SK-N-SH (cell line): ENCODE measurements at regions not wholly inside any gene's neighbourhood (a gene's known extent, or its start where the extent isn't known, plus 50 kb on each side); places are given as distances from the start of the nearest gene placed in this dataset.

Source experiments
- CTCF ChIA-PET: fragments of 300-600, 350-600 bp; formaldehyde crosslinking; extraction: SDS; loops from one replicate; lab custom pipeline; 2021; lab: Yijun Ruan, JAX
- POLR2A ChIA-PET: fragments of 350-600 bp; sonication (Branson Sonifier 250); formaldehyde crosslinking; extraction: SDS; loops from one replicate; lab custom pipeline; 2020; ENCODE audit warnings: antibody characterized with exemption, inconsistent platforms; lab: Yijun Ruan, JAX
- DNase-seq: peaks from one replicate; pipeline ENCODE4 v3.0.0; 2012
- H2AFZ ChIP-seq: fragments of 200-600 bp; sonication (generic); 2 replicates; pipeline ENCODE4 v1.8.1; 2016; ENCODE audit warnings: antibody characterized with exemption, mild to moderate bottlenecking, low read depth
- H3F3A ChIP-seq: fragments of 200-600 bp; sonication (generic); replicated peaks from 2 replicates; pipeline ENCODE3; 2016; ENCODE audit warnings: antibody characterized with exemption, mild to moderate bottlenecking; ENCODE audit not compliant: insufficient read depth
- H3K27ac ChIP-seq, 2 experiments: fragments of 200-500 bp in 1 of 2; fragments of 200-600 bp in 1 of 2; sonication (Bioruptor generic) in 1 of 2; sonication (generic), shearing (Covaris generic) in 1 of 2; 2 replicates each; pipeline versions ENCODE4 v1.5.1 to v1.6.1; 2014 to 2016; ENCODE audit warnings: low read depth in 2 of 2, inconsistent platforms in 1 of 2, low read length in 1 of 2, mild to moderate bottlenecking in 1 of 2, mixed read lengths in 1 of 2
- H3K27me3 ChIP-seq: fragments of 200-600 bp; sonication (generic), shearing (Covaris generic); 2 replicates; pipeline ENCODE4 v1.6.1; 2016; ENCODE audit warnings: mixed run types; ENCODE audit not compliant: insufficient read depth
- H3K36me3 ChIP-seq, 2 experiments: fragments of 200-500 bp in 1 of 2; fragments of 200-600 bp in 1 of 2; sonication (Bioruptor generic) in 1 of 2; sonication (generic) in 1 of 2; replicated peaks in 1 of 2; 2 replicates each; pipeline versions ENCODE3 to v1.5.1; 2014 to 2016; ENCODE audit warnings: low read length in 1 of 2, mild to moderate bottlenecking in 1 of 2; ENCODE audit not compliant: insufficient read depth in 2 of 2, control insufficient read depth in 1 of 2
- H3K4me1 ChIP-seq, 2 experiments: fragments of 200-500 bp in 1 of 2; fragments of 200-600 bp in 1 of 2; sonication (Bioruptor generic) in 1 of 2; sonication (generic), shearing (Covaris generic) in 1 of 2; 2 replicates each; pipeline versions ENCODE4 v1.5.1 to v1.6.1; 2014 to 2016; ENCODE audit warnings: low read depth in 1 of 2, low read length in 1 of 2, mixed run types in 1 of 2; ENCODE audit not compliant: insufficient read depth in 2 of 2, control insufficient read depth in 1 of 2
- H3K4me2 ChIP-seq: fragments of 200-600 bp; sonication (generic), shearing (Covaris generic); 2 replicates; pipeline ENCODE4 v1.6.1; 2017; ENCODE audit warnings: mixed run types
- H3K4me3 ChIP-seq, 2 experiments: fragments of 200-500 bp in 1 of 2; fragments of 200-600 bp in 1 of 2; sonication (Bioruptor generic) in 1 of 2; sonication (generic), shearing (Covaris generic) in 1 of 2; 2 replicates each; pipeline versions ENCODE4 v1.5.1 to v1.8.1; 2014 to 2016; ENCODE audit warnings: low read depth in 2 of 2, inconsistent platforms in 1 of 2, low read length in 1 of 2, mild to moderate bottlenecking in 1 of 2, mixed read lengths in 1 of 2, moderate library complexity in 1 of 2
- H3K79me2 ChIP-seq: fragments of 200-600 bp; sonication (generic); 2 replicates; pipeline ENCODE4 v1.8.1; 2017; ENCODE audit warnings: mild to moderate bottlenecking; ENCODE audit not compliant: insufficient read depth
- H3K9ac ChIP-seq: fragments of 200-600 bp; sonication (generic); 2 replicates; pipeline ENCODE4 v1.6.1; 2017; ENCODE audit warnings: mixed run types
- H3K9me2 ChIP-seq: fragments of 200-600 bp; sonication (generic); 2 replicates; pipeline ENCODE4 v1.6.1; 2017; ENCODE audit warnings: mixed run types
- H3K9me3 ChIP-seq: fragments of 200-600 bp; sonication (generic); 2 replicates; pipeline ENCODE4 v1.6.1; 2017; ENCODE audit warnings: mixed run types, mild to moderate bottlenecking, moderate library complexity
- H4K20me1 ChIP-seq: fragments of 200-600 bp; sonication (generic); 2 replicates; pipeline ENCODE4 v1.6.1; 2017; ENCODE audit warnings: mild to moderate bottlenecking, mixed run types; ENCODE audit not compliant: insufficient read depth
- CHD2 ChIP-seq: fragments of 150-350 bp; IDR thresholded peaks from 2 replicates; pipeline ENCODE4 v1.6.1; 2018; ENCODE audit warnings: low read length; ENCODE audit not compliant: partially characterized antibody
- EP300 ChIP-seq, 2 experiments: IDR thresholded peaks; 2 replicates each; pipeline versions ENCODE4 v1.4.0 to v1.6.1; 2012; ENCODE audit warnings: borderline replicate concordance in 1 of 2, low read depth in 1 of 2, low read length in 1 of 2
- FOSL2 ChIP-seq: IDR thresholded peaks from 2 replicates; pipeline ENCODE4 v1.4.0; 2012; ENCODE audit warnings: low read depth, mild to moderate bottlenecking, moderate library complexity, borderline replicate concordance
- GABPA ChIP-seq: IDR thresholded peaks from 2 replicates; pipeline ENCODE4 v1.4.0; 2012; ENCODE audit warnings: low read depth, mild to moderate bottlenecking
- GATA2 ChIP-seq: sonication (generic); formaldehyde crosslinking; IDR thresholded peaks from 2 replicates; pipeline ENCODE4 v1.5.0; 2020; ENCODE audit warnings: mild to moderate bottlenecking, missing genetic modification reagents
- MEF2A ChIP-seq: IDR thresholded peaks from 2 replicates; pipeline ENCODE4 v1.4.0; 2012; ENCODE audit warnings: low read depth, borderline replicate concordance
- NRF1 ChIP-seq: IDR thresholded peaks from 2 replicates; pipeline ENCODE4 v1.6.1; 2012; ENCODE audit warnings: low read depth, mild to moderate bottlenecking, low read length
- POLR2AphosphoS5 ChIP-seq: IDR thresholded peaks from 2 replicates; pipeline ENCODE4 v1.6.1; 2012; ENCODE audit warnings: low read depth, low read length
- RCOR1 ChIP-seq: fragments of 150-350 bp; IDR thresholded peaks from 2 replicates; pipeline ENCODE4 v1.6.1; 2017; ENCODE audit warnings: antibody characterized with exemption, low read length
- RXRA ChIP-seq: IDR thresholded peaks from 2 replicates; pipeline ENCODE4 v1.4.0; 2012; ENCODE audit warnings: low read depth, mild to moderate bottlenecking, borderline replicate concordance
- SMC3 ChIP-seq: IDR thresholded peaks from 2 replicates; pipeline ENCODE4 v1.6.1; 2012; ENCODE audit warnings: low read depth, low read length, improper control_type of control experiment
- TEAD4 ChIP-seq: IDR thresholded peaks from 2 replicates; pipeline ENCODE4 v1.4.0; 2012; ENCODE audit warnings: mild to moderate bottlenecking, borderline replicate concordance; ENCODE audit not compliant: insufficient read depth
- YY1 ChIP-seq: IDR thresholded peaks from 2 replicates; pipeline ENCODE4 v1.4.0; 2012; ENCODE audit warnings: low read depth, mild to moderate bottlenecking
- WGBS: methylation state at CpG from one replicate; pipeline ENCODE4 v1.1.6; 2017; ENCODE audit warnings: low lambda C conversion rate; 5-methylcytosine and 5-hydroxymethylcytosine counted together
- TF ChIP-seq, protein P1 (sequence below): IDR thresholded peaks from 2 replicates; pipeline ENCODE4 v1.4.0; 2012; ENCODE audit warnings: low read depth, borderline replicate concordance

- H3K36me3 ChIP-seq, result no peaks in the 10 kb centered on the region
- no peaks in the 10 kb centered on the region for H3K9me2 ChIP-seq
- H3K4me1 ChIP-seq, result no peaks in the 10 kb centered on the region
- H3K9ac ChIP-seq, result no peak overlapping the region
- CTCF ChIA-PET, result interaction anchor here (0.7 to 2.3 kb wide), 4 partner anchors 10 to 72 kb away, joined by 3 to 8 read pairs (median 4); no protein-coding TSS in a partner anchor
- H3K4me3 ChIP-seq, result no peak overlapping the region
- no peak for DNase-seq
- H3K4me2 ChIP-seq, result no peak overlapping the region
- H3F3A ChIP-seq, result no peaks in the 10 kb centered on the region
- no peaks in the 10 kb centered on the region for H3K27me3 ChIP-seq
- H3K79me2 ChIP-seq, result no peaks in the 10 kb centered on the region
- 56% methylated on average over 7 of the region's 7 CpGs for WGBS
- H2AFZ ChIP-seq, result no peak overlapping the region
- no peak overlapping the region for H3K27ac ChIP-seq
- TF ChIP-seq SMC3, result no peak
- TF ChIP-seq GATA2 (CRISPR knock-in tag), result no peak
- TF ChIP-seq POLR2AphosphoS5, result no peak
- no peak for TF ChIP-seq GABPA
- TF ChIP-seq RCOR1, result no peak
- no peak for TF ChIP-seq NRF1
- no peak for TF ChIP-seq RXRA
- no peak for TF ChIP-seq EP300 (IDR thresholded peaks at IDR 0.05; ENCODE audit: borderline replicate concordance in 1 of 2, low read depth in 1 of 2, low read length in 1 of 2)
- no peak for TF ChIP-seq CHD2
- no peak for TF ChIP-seq MEF2A
- TF ChIP-seq, protein P1, sequence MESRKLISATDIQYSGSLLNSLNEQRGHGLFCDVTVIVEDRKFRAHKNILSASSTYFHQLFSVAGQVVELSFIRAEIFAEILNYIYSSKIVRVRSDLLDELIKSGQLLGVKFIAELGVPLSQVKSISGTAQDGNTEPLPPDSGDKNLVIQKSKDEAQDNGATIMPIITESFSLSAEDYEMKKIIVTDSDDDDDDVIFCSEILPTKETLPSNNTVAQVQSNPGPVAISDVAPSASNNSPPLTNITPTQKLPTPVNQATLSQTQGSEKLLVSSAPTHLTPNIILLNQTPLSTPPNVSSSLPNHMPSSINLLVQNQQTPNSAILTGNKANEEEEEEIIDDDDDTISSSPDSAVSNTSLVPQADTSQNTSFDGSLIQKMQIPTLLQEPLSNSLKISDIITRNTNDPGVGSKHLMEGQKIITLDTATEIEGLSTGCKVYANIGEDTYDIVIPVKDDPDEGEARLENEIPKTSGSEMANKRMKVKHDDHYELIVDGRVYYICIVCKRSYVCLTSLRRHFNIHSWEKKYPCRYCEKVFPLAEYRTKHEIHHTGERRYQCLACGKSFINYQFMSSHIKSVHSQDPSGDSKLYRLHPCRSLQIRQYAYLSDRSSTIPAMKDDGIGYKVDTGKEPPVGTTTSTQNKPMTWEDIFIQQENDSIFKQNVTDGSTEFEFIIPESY, result no peak
- no peak for TF ChIP-seq YY1
- TF ChIP-seq, all 33 proteins: peak for 0
- no peaks in the 10 kb centered on the region for H3K9me3 ChIP-seq
- H4K20me1 ChIP-seq, result no peaks in the 10 kb centered on the region
- POLR2A ChIA-PET, result no interaction called here
These were observed 572.8 kb downstream of the TLE1 start for GRCh38 chr9:81116340-81117137.

DNA sequence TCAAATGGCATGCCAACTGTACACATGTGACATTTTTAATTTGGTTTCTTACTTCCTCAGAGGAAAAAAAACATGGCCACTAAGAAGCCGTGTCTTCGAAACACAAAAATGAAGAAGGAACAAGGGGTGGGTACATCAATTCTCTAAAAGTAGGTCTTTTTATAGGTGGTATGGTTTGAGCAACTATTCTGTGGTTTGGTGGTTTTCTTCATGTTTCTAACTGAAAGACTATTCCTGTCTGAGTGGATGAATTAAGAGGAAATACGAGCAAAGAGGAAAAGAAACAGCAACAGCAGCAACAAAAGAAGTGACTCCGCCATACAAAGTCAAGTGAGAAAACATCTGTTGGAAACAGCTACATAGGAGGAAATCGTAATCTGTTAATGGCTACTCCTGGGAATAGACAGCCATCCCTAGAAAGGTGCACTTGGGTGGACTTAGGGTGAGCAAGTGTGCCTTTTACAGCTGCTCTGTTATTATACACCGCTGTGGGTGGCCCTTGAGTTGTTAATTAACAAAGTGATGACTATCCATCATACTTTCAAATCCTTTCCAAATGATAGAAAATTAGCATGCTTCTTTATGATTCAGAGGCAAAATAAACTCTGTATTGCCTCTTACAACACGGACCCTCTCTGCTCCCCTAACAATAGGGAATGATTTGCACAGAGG is 575.8 kb downstream of the TLE1 start:
- H3K27me3 ChIP-seq, result no peaks in the 10 kb centered on the region
- no peaks in the 10 kb centered on the region for H3F3A ChIP-seq
- no peak overlapping the region for H3K9ac ChIP-seq
- H3K9me3 ChIP-seq, result no peaks in the 10 kb centered on the region
- no peaks in the 10 kb centered on the region for H3K36me3 ChIP-seq
- no peak overlapping the region for H3K27ac ChIP-seq
- no peaks in the 10 kb centered on the region for H3K4me1 ChIP-seq
- ChIA-PET POLR2A (no interaction called here), CTCF (interaction anchor here (3.1 kb wide), 1 partner anchor 10 kb away, joined by 12 read pairs; no protein-coding TSS in a partner anchor)
- TF ChIP-seq YY1 (no peak), CHD2 (no peak), GABPA (no peak), TEAD4 (no peak), EP300 (IDR thresholded peaks at IDR 0.05; ENCODE audit: borderline replicate concordance in 1 of 2, low read depth in 1 of 2, low read length in 1 of 2) (no peak), SMC3 (no peak), FOSL2 (no peak)
- TF ChIP-seq, protein P1, result no peak
- 70% methylated on average over 7 of the region's 7 CpGs for WGBS
- no peak for DNase-seq
- no peak overlapping the region for H3K4me2 ChIP-seq
- no peaks in the 10 kb centered on the region for H4K20me1 ChIP-seq
- H2AFZ ChIP-seq, result no peak overlapping the region
- no peaks in the 10 kb centered on the region for H3K9me2 ChIP-seq
- no peaks in the 10 kb centered on the region for H3K79me2 ChIP-seq
- no peak overlapping the region for H3K4me3 ChIP-seq
